SU-DHL-6 (cell line): ENCODE measurements at regions not wholly inside any gene's neighbourhood (a gene's known extent, or its start where the extent isn't known, plus 50 kb on each side); places are given as distances from the start of the nearest gene placed in this dataset.

Source experiments
- EZH2phosphoT487 ChIP-seq: fragments of 200-600 bp; sonication (generic), shearing (Covaris generic); conservative IDR thresholded peaks from 2 replicates; pipeline ENCODE4 v1.6.1; 2018; ENCODE audit warnings: mild to moderate bottlenecking, antibody characterized with exemption, low read length, moderate library complexity, mixed read lengths
- TF ChIP-seq, protein P1 (sequence below): fragments of 200-600 bp; sonication (generic); IDR thresholded peaks from one replicate; pipeline ENCODE4 v1.5.1; 2017; ENCODE audit warnings: antibody characterized with exemption, mild to moderate bottlenecking, low read length, moderate library complexity; ENCODE audit not compliant: insufficient read depth, poor library complexity, severe bottlenecking

GRCh38 chr1:234821840-234822239 lies 211.9 kb upstream of the IRF2BP2 start:
- TF ChIP-seq, protein P1, sequence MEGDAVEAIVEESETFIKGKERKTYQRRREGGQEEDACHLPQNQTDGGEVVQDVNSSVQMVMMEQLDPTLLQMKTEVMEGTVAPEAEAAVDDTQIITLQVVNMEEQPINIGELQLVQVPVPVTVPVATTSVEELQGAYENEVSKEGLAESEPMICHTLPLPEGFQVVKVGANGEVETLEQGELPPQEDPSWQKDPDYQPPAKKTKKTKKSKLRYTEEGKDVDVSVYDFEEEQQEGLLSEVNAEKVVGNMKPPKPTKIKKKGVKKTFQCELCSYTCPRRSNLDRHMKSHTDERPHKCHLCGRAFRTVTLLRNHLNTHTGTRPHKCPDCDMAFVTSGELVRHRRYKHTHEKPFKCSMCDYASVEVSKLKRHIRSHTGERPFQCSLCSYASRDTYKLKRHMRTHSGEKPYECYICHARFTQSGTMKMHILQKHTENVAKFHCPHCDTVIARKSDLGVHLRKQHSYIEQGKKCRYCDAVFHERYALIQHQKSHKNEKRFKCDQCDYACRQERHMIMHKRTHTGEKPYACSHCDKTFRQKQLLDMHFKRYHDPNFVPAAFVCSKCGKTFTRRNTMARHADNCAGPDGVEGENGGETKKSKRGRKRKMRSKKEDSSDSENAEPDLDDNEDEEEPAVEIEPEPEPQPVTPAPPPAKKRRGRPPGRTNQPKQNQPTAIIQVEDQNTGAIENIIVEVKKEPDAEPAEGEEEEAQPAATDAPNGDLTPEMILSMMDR: no peak
- no peak for TF ChIP-seq EZH2phosphoT487
